Umbilical cord (tissue), 1 donor: ENCODE measurements at regions not wholly inside any gene's neighbourhood (a gene's known extent, or its start where the extent isn't known, plus 50 kb on each side); places are given as distances from the start of the nearest gene placed in this dataset.

Experiments
- DNase-seq: peaks from one replicate; pipeline ENCODE4 v3.0.0-alpha.2; 2015; ENCODE audit warnings: low spot score

DNA sequence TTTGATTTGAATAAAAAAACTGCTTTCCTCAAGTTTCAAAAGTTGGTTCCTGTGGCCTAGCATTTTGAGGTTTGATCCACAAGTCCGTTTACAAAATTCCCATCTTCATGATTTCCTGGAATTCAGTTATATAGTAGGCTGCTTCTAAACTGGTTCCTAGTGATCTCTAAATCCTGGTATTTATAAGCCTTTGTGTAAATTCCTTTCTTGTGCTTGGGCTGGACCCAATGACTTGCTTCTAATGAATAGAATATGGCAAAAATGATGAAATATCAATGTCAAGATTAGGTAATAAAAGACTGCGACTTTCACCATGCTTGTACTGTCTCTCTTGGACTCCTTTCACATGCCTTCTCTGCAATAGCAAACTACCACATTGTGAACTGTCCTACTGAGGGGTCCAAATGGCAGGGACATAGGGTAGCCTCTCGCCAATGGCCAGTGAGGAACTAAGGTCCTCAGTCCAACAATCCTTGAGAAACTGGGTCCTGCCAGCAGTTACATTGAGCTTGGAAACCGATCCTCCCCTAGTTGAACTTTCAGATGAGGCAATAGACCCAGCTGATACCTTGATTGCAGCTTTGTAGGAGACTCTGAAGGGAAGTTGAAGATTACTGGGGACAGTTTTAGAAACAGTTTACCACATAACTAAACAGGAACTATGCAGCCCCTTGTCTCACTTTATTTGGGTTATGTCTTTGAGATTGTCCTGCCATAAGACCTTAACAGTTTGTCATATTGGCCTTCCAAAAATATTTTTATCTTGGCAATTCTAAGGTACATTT, 303.9 kb upstream of the TBC1D5 start:
- no peak for DNase-seq

DNA sequence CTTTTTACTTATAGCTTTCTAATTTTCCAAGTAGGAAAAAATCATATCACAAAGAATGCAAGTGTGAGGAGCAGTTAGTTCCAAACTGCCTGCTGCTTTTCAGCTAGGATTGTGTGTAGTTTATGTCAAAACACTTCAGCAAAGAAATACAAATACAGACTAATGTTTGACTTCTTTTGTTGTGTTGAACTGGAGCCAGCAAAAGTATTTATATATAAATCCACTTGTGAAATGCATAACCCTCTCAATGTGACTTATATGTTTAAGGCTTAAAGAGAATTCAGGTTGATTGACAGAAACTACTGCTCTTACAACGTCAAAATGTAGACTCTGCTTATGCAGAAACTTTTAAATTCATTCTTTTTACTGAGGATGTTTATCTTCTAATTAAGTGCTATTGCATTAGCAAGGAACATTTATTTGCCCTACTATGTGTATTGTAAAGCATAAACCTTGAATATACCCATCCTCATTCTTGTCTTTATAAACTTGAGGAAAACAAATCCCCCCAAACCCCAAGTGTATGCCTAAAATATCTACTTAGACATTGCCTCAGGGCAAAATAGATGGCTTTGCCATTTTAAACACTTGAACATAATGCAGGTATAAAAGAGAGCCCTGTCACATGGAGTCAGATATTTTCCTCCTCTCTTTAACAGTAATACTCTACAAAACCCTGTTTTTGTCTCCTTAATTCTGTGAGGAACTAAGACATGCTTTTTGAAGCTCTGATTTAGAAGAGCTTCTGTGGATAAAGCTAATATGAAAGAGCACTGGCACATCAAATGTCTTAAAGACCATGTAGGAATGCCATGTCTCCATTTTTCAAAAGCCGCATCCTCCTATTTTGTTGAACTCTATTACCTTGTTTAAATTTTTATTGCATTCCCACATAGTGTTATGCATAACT, 302.8 kb upstream of the TBC1D5 start:
- no peak for DNase-seq

DNA sequence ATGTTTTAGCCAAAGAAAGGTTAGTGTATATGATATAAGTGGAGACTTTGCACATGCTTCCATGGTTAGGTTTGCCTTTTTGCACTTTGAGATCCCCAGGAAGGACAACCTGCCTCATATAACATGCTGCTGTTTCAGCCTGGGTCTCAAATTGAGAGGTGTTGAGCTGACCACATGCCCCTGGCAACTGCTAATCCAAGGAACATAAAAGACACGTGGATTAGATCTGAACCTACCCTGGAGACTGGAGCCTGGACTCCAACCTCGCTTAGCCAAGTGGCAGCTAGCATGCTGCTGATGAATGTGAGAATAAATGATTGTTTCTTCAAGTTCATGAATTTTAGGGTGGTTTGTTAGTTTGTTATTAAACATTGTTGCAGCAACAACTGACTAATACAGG, 301.8 kb upstream of the TBC1D5 start:
- no peak for DNase-seq

DNA sequence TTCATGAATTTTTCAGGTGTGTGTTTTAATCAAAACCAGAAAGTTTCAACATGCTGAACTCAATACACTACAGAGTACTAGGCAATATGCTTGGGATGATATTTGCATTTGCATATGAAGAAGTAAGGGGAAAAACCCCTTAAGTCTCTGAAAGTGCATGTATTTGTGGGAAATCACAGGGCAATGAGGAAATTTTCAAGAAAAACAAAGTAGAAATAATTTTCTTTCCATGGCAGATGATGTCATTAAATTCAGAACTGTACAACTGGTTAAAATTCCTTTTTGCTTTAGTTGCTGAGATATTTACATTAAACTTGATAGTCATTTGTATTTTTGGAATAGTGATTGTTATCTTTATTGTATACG, 294.0 kb upstream of the TBC1D5 start:
- DNase-seq, result no peak

DNA sequence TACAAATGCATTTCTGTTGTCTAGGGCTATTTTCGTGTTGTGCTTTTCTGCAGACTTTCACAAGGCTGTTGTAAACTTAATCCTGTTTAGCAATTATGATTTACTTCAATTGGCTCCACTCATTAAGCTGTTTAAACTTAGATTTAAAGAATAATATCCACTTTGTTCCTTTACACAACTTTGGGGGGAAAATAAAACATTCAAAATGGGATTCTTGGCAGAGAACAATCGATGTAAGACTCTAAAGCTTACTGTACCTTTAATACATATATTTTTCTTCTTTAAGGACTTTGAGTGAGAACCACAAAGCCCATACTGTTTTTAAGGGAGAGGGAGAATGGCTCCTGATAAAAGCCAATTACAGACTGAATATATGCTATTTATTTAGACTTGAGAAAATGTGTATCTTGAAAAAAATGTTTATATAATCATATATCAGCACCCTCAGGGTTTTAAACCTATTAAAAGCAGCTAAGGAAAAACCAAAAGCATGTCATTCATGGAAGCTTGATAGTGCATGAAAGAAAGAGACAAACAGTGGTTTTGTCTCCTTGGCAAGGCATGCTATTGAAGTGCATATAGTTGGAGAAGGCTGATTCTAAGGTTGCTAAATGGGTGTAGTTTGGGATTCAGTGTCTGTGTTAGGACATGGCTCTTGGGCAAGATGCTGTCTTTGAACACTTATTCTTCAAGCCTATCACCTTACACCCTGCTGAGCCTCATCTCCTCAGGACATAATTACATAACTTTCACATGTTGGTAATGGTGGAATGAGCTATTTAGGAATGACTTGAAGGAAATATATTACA, 293.4 kb upstream of the TBC1D5 start:
- no peak for DNase-seq

DNA sequence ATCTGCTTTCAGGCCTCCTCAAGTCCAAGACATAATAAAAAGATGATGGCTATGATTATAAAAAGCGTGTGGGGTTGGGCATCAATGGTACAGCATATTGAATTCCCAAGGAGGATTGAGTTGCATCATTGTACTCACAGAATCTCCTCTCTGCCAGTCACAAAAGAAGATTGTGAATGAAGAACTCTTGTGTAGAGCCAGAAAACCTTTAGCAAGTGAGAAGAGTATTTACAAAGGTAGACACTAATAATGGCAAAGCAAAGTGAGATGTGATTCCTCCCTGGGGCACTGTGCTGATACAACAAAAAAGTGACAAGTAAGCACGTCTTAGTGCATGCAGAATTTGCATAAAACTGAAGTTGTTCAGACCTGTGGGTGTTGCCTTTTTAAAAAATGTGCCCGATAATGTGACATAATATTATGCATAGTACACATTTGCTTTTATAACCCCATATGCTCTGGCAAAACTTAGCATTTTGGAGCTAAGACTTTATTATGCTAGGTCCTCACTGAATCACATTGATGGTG, 291.2 kb upstream of the TBC1D5 start:
- no peak for DNase-seq

DNA sequence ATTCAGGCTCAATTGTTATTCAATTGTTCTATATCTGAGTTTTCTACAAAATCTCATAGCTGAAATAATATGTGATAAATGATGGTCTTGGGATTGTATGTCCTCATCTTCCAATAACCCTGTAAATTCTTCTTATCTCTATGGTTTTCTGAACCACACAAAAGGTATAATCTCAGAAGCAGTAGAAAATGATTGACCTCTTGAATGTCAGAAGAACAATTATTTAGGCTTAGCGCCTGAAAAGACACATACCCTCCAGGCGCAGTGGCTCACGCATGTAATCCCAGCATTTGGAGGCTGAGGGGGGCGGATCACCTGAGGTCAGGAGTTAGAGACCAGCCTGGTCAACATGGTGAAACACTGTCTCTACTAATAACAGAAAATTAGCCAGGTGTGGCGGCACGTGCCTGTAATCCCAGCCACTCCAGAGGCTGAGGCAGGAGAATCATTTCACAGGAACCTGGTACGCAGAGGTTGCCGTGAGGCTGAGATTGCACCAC, 288.0 kb upstream of the TBC1D5 start:
- no peak for DNase-seq

DNA sequence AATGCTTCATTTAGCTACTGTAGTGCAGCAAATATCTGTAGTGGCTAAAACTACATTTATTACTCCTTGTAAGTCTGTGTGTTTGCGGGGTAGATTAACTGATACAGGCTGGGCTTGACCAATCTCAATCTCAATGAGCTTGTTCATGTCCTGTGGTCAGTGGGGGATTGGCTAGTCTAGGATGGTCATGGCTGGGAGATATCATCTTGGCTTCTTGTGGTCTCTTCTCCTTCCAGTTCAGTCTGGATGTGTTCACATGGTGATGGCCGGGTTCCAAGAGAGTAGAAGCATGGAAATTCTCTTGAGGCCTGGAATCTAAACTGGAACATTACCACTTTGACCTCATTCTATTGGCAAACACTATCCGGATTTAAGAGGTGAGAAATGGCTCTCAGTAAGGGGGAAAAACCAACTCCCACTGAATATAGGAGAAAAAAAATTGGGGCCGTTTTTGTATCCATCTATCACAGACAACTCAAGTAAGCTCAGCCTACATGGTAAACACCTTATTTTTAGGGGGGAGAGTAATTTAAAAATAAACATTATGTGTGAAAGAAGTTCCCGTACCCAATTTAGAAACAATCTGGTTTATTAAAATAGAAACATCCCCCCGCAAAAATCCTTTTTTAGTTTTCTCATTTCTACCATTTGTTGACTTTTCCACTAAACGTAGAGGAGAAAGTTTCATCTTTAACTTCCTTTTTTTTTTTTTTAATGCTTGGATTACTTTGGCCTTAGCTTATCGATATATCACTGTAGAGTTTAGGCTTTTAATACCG, 284.9 kb upstream of the TBC1D5 start:
- DNase-seq, result no peak

DNA sequence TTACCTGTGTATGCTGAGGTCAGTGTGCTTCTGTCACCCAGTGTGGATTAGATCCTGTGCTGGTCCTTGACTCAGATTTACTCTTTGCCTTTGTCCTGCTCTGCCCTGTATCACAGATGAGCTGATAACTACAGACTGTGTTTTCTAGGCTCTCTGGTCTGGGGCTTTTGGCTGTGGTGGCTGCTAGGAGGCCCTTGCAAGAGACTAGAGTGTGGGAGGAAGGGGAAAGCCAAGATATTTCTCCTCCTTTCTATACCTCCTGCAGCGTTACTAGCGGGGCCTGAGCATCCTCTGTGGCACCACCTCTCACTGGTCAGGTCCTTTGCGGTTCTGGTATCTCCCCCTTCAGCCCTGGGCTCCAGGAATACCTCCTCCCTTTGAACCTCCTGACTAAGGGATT, 282.3 kb upstream of the TBC1D5 start:
- no peak for DNase-seq

DNA sequence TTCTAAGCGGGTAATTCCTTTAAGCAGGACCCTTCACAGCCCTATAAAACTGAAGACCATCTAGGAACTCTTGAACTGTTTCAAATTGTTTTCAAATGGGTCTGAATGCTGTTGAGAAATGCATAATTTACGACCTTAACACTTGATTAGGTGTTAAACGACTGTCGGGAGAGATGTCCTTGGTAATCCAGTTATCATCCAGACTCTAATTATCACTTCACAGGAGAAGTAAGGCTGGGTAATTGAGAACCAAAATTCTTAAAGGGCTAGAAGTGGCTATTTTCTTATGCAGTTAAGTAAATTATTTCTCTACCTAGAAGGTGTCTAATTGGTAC, 276.7 kb upstream of the TBC1D5 start:
- no peak for DNase-seq

DNA sequence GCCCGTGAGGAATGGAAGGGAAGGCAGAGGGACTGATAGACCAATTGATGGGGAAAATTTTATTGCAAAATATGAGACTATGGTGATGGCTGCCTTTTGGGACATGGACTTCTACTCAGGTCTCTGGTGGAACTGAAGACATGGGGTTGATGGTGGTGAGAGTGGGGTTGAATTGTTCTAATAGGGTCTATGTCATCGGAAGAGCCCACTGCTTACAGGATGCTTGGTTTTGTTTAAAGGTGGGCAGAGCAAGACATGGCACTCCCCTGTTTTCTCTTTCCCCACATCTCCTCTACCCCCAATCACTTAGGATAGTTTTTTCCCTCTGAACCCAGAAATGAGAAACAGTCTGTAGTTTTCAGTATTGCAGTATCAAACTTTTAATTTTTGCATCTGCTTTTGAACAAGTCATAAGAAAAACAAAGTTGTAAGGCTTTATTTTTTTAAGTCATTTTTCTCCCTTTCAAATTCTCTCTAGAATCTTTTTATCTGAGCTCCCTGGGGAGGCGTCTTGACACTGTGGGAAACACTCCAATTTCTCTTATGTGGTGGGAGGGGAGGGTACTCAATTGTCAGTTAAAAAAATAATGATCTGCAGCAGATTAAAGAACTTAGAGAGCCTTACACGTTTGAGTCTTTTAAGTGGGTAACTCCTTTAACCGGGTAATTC, 276.2 kb upstream of the TBC1D5 start:
- DNase-seq, result no peak

DNA sequence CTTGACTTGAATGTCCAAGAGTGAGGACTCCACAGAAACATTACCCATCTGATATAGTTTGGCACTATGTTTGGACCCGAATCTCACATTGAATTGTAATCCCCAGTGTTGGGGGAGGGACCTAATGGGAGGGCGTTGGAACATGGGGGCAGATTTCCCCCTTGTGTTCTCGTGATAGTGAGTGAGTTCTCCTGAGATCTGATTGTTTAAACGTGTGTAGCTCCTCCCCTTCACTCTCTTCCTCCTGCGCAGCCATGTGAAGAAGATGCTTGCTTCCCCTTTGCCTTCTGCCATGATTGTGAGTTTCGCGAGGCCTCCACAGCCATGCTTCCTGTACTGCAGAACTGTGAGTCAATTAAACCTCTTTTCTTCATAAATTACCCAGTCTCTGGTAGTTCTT, 273.9 kb upstream of the TBC1D5 start:
- DNase-seq, result no peak

DNA sequence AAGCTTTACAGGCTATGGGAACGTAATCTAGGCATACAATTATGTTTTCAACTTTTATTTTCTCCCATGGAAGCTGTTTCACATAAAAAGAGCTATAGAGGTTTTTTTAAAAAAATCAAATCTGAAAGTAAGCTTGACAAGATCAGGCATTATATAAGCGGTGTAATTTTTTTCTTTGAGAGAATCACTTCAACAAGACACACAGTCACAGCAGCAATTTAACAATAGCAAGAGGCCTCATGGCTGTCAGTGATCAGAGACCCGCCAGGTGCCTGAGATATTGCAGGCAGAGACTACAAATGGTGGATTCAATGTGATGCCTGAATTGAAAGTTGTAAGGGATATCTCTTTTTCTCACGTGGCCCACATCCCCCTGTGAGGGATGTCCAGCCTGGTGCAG, 270.5 kb upstream of the TBC1D5 start:
- no peak for DNase-seq

DNA sequence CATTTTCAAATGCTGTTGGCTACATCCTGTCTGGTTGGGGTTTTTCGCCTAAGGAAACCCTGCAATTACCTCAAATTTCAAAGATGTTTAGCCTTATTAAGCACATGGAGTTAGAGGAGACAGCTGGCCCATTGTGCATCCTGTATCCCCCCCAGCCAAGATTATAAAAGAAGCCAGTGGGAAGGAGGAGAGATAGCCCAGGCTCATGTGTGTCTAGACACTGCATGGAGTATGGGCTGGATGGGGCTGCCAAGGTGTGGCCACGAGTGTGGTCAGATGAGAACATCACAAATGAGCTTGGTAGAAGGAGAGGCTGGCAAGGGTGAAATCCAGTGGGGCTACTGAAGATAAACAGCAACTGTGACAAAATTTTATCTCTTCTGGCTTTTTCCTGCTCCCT, 270.0 kb upstream of the TBC1D5 start:
- DNase-seq, result no peak

DNA sequence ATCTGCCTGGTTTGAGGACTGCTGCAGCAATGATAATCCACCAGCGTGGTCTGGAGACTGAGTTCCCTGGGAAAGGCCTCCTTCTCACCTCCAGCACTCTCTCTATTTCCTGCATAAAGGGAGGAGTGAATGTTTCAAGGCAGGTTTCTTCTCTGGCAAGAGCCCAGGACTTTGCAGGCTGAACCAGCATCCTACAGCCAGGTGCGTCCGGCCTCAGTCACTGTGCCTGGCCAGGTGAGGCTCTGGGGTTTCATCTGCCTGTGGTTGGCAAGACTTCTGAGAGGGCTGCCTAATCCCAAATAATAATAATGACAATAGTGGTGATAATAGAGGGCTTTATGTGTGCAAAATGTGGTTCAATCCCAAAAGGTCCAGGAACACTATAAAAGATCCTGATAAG, 269.0 kb upstream of the TBC1D5 start:
- DNase-seq, result no peak

DNA sequence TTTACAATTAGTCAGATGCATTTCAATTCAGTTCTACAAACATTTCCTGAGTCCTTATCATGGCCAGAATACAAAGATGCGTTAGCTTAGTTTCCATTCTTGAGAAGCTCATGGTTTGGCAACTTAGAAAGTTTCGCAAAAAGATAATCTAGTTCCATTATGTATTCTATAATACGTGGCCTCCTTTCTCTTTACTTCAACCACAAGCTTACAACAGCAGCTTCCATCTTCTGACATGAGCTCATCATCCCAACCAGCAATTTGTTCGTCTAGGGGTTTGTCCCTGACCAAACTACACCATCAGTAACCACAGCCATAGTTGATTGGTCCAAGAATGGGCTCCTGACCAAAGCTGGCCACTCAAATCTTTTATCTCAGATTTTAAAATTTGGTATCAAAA, 267.6 kb upstream of the TBC1D5 start:
- no peak for DNase-seq

DNA sequence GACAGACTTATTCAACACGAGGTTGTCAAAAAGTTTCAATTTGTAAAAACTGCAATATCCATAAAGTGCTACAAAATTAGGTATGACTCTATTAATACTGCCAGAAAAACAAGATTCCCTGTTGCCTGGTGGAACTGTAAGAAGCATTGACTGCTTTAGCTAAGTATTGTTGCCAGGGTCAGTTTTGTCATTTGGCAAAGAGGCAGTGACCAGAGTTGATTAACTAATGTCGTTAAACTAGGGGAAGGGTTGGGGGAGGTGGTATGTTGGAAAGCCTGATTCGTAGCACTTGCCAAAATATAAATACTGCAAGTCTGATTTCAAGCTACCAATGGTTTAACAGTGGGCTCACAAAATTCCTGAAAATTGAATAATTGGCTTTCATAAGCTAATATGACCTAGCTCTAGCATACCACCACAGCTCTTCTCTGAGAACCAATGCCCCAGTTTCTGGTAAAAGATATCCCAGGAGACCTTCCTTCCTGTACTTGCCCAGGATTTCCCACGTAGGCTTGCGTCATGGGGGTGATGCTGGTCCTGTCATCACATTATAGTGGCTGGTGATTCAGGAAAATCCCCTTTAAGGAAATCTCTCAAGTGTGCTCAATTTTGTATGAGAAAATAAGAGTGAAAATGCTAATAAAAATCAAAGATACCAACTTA, 266.4 kb upstream of the TBC1D5 start:
- DNase-seq, result no peak

DNA sequence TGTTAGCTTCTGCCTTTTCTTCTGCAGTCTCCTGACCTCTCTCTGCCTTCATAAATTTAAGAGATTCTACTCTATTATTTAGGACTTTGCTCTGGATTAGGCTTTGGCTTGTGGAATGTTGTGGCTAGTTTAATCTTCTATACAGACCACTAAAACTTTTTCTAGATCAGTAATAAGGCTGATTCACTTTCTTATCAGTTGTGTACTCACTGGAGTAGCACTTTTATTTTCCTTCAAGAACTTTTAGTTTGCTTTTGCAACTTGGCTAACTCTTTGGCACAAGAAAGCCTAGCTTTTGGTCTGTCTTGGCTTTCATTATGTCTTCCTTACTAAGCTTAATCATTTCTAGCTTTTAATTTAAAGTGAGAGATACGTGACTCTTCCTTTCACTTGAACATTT, 265.5 kb upstream of the TBC1D5 start:
- no peak for DNase-seq

DNA sequence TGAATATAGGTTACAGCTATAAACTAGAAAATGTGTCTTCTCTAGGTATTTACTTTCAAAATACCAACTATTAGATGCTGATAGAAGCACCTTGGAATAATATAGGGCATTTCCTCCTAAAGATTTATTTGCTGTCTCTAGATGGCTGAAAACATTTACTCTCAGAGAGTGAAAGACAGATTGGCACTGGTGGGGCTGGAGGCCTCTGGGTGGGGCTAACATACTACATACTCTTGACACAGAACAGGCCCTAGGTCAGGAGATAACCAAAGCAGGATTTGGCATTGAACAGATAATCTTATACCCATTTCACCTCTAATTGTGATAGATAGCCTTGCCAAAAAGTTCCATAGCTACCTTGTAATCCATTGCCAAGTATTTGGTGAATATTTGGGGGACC, 253.3 kb upstream of the TBC1D5 start:
- no peak for DNase-seq

DNA sequence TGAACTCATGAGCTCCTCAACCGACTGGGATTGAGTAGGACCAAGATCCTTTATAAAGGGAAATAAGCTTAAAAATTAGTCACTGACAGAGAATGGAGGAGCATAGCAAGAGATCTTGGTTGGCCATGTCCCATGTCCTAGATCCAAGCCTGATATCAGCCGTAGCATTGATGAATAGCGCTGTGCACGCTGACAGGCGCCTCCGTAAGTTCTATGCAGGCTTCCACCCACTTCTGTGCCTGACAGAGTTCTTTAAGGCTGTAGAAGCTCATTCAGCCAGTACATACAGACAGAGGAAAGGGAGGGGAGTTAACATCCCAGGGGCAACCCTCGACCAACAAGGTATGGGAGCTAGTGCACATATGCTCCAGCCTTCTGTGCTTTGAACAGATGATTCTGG, 251.7 kb upstream of the TBC1D5 start:
- no peak for DNase-seq
